Osteoblast (primary cell): ENCODE measurements at regions not wholly inside any gene's neighbourhood (a gene's known extent, or its start where the extent isn't known, plus 50 kb on each side); places are given as distances from the start of the nearest gene placed in this dataset.

ENCODE experiments used
- DNase-seq: peaks from one replicate; pipeline ENCODE4 v3.0.0; 2011; ENCODE audit warnings: low spot score, mixed read lengths; ENCODE audit not compliant: insufficient read length; ENCODE audit errors: missing footprints
- H2AFZ ChIP-seq: 2 replicates; pipeline ENCODE4 v1.6.0; 2011; ENCODE audit warnings: mild to moderate bottlenecking, low read length
- H3K27ac ChIP-seq: 2 replicates; pipeline ENCODE4 v1.5.1; 2011; ENCODE audit warnings: mild to moderate bottlenecking, low read depth, low read length, moderate library complexity
- H3K27me3 ChIP-seq: 2 replicates; pipeline ENCODE4 v1.6.0; 2012; ENCODE audit warnings: mild to moderate bottlenecking, control low read depth, inconsistent platforms, low read length, moderate library complexity; ENCODE audit not compliant: insufficient read depth
- H3K36me3 ChIP-seq: 2 replicates; pipeline ENCODE4 v1.5.1; 2011; ENCODE audit warnings: mild to moderate bottlenecking, low read length, control low read depth, moderate library complexity; ENCODE audit not compliant: insufficient read depth
- H3K4me1 ChIP-seq: 2 replicates; pipeline ENCODE4 v1.5.1; 2011; ENCODE audit warnings: mild to moderate bottlenecking, low read length, control low read depth, moderate library complexity; ENCODE audit not compliant: insufficient read depth
- H3K4me2 ChIP-seq: 2 replicates; pipeline ENCODE4 v1.6.0; 2011; ENCODE audit warnings: mild to moderate bottlenecking, low read length; ENCODE audit not compliant: insufficient read depth
- H3K4me3 ChIP-seq: fragments of 200-600 bp; sonication (generic); 3 replicates; pipeline ENCODE4 v1.5.1; 2012; ENCODE audit warnings: mild to moderate bottlenecking, low read length, inconsistent platforms; ENCODE audit not compliant: insufficient read depth
- H3K79me2 ChIP-seq: 2 replicates; pipeline ENCODE4 v1.6.0; 2012; ENCODE audit warnings: mild to moderate bottlenecking, low read length, control low read depth, inconsistent platforms; ENCODE audit not compliant: insufficient read depth
- H3K9me3 ChIP-seq: 2 replicates; pipeline ENCODE4 v1.5.1; 2011; ENCODE audit warnings: low read depth, low read length, control low read depth
- H4K20me1 ChIP-seq: 2 replicates; pipeline ENCODE4 v1.6.0; 2012; ENCODE audit warnings: mild to moderate bottlenecking, low read length, control low read depth; ENCODE audit not compliant: insufficient read depth
- TF ChIP-seq, protein P1 (sequence below): IDR thresholded peaks from 2 replicates; pipeline ENCODE4 v1.5.1; 2011; ENCODE audit warnings: mild to moderate bottlenecking, low read depth, low read length, moderate library complexity; ENCODE audit errors: extremely low read depth

DNA sequence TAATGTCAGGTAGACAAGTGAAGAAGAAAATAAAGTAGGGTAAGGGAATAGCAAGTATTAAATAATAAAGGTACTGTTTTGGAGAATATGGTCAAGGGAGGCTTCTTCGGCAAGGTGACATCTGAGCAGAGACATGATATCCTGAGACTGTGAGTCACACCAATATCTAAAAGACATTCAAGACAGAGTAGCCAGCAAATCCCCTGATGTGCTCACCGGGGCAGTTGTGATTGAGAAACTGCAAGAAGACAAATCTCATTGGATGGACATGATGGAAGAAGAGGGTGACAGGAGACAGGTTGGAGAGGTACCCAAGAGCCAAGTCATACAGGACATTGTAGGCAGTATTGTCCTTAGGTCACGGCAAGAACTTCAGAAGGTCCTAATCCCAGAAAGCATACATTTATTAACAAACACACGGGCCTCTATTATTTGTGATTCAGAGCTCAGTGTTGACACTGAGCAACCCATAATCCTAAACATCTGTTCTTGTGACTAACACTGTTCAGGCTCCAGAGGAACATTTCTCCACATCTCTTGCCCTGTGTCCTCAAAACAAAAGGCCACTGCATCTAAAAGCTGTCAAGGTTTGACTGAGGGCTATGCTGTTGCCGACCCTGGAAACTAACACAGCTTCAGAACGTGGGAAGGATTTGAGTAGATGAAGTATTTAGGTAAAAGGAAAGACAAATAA is 258.7 kb upstream of the CLINT1 start:
- no peak overlapping the region for H2AFZ ChIP-seq
- H3K9me3 ChIP-seq = no peaks in the 10 kb centered on the region
- H3K4me2 ChIP-seq = no peak overlapping the region
- no peaks in the 10 kb centered on the region for H3K36me3 ChIP-seq
- TF ChIP-seq, protein P1, sequence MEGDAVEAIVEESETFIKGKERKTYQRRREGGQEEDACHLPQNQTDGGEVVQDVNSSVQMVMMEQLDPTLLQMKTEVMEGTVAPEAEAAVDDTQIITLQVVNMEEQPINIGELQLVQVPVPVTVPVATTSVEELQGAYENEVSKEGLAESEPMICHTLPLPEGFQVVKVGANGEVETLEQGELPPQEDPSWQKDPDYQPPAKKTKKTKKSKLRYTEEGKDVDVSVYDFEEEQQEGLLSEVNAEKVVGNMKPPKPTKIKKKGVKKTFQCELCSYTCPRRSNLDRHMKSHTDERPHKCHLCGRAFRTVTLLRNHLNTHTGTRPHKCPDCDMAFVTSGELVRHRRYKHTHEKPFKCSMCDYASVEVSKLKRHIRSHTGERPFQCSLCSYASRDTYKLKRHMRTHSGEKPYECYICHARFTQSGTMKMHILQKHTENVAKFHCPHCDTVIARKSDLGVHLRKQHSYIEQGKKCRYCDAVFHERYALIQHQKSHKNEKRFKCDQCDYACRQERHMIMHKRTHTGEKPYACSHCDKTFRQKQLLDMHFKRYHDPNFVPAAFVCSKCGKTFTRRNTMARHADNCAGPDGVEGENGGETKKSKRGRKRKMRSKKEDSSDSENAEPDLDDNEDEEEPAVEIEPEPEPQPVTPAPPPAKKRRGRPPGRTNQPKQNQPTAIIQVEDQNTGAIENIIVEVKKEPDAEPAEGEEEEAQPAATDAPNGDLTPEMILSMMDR = no peak
- no peaks in the 10 kb centered on the region for H4K20me1 ChIP-seq
- no peak for DNase-seq
- no peaks in the 10 kb centered on the region for H3K79me2 ChIP-seq
- H3K27me3 ChIP-seq = no peaks in the 10 kb centered on the region
- H3K4me1 ChIP-seq = peaks cover 17% of the 10 kb centered on the region
- H3K27ac ChIP-seq = no peak overlapping the region
- H3K4me3 ChIP-seq = no peak overlapping the region

DNA sequence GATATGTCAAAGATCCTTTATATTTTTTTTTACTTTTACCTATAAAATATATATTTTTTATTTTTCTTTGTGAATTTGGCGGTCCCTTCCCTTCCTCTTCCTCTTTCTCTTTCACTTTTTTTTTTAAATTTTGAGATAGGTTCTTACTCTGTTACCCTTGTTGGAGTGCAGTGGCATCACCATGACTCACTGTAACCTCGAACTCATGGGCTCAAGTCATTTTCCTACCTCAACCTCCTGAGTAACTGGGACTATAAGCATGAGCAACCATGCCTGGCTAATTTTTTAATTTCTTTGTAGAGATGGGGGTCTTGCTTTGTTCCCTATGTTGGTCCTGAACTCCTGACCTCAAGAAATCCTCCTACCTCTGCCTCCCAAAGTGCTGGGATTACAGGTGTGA is 258.0 kb upstream of the CLINT1 start:
- no peaks in the 10 kb centered on the region for H3K9me3 ChIP-seq
- no peak overlapping the region for H2AFZ ChIP-seq
- H3K4me2 ChIP-seq = no peak overlapping the region
- no peak overlapping the region for H3K27ac ChIP-seq
- TF ChIP-seq, protein P1 = no peak
- no peak for DNase-seq
- H3K4me1 ChIP-seq = peaks cover 17% of the 10 kb centered on the region
- H3K27me3 ChIP-seq = no peaks in the 10 kb centered on the region
- H4K20me1 ChIP-seq = no peaks in the 10 kb centered on the region
- no peaks in the 10 kb centered on the region for H3K36me3 ChIP-seq
- no peak overlapping the region for H3K4me3 ChIP-seq
- no peaks in the 10 kb centered on the region for H3K79me2 ChIP-seq

DNA sequence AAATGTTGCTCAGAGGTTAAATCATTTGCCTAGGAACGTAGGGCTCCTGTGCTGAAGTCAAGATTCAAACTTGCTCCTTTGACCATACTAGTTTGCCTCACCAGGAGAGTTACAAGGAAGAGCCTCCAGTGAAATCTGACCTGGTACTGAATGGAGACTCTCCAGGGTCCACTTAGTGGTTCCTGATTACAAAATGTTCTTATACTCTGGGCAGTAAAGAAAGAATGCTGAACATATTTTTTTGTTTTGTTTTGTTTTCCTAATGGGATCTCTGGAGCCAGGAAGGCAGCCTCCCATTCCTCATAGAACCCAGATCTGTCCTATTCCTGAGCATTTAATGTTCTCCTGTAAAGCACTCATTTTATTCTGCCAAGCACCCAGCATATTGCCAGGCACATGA is 256.5 kb upstream of the CLINT1 start:
- H4K20me1 ChIP-seq = no peaks in the 10 kb centered on the region
- H3K9me3 ChIP-seq = no peaks in the 10 kb centered on the region
- H3K79me2 ChIP-seq = no peaks in the 10 kb centered on the region
- DNase-seq = no peak
- H3K36me3 ChIP-seq = no peaks in the 10 kb centered on the region
- H3K4me1 ChIP-seq = peaks cover 12% of the 10 kb centered on the region
- TF ChIP-seq, protein P1 = no peak
- H3K4me2 ChIP-seq = no peak overlapping the region
- H3K27me3 ChIP-seq = peaks cover 4% of the 10 kb centered on the region
- no peak overlapping the region for H2AFZ ChIP-seq
- H3K27ac ChIP-seq = no peak overlapping the region
- no peak overlapping the region for H3K4me3 ChIP-seq

DNA sequence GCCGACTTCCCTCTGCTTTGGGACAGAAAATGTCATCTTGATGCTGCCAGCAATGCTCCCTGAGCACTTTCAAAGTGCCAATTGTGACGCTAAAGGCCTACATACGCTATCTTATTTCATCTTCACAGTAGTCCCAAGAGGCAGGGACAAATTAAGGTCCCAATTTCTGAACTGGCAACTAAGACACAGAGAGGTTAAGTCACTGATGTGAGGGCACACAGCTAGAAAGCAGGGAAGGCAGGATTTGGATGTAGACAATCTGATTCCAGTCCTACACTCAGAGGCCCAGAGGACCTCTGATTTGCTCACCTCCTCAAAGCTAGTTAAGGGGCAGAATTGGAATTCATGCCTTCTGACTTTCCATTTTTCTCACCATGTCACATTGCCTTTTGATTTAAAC is 249.2 kb upstream of the CLINT1 start:
- Histone ChIP-seq H3K27me3 (peaks cover 4% of the 10 kb centered on the region), H3K9me3 (no peaks in the 10 kb centered on the region), H4K20me1 (no peaks in the 10 kb centered on the region), H3K4me1 (no peaks in the 10 kb centered on the region), H3K4me2 (no peak overlapping the region), H3K27ac (no peak overlapping the region), H3K4me3 (no peak overlapping the region), H3K36me3 (no peaks in the 10 kb centered on the region), H2AFZ (peak overlapping the region; percentile 10), H3K79me2 (no peaks in the 10 kb centered on the region)
- DNase-seq = no peak
- TF ChIP-seq, protein P1 = no peak
